ENCODE measurements at regions not wholly inside any gene's neighbourhood (a gene's known extent, or its start where the extent isn't known, plus 50 kb on each side); places are given as distances from the start of the nearest gene placed in this dataset.

GRCh38 chr4:116244771-116245170 is 840.6 kb downstream of the TRAM1L1 start:
- TF ChIP-seq CTCF (conservative IDR thresholded peaks at IDR 0.05; ENCODE audit: low read length), result no peak
- TF ChIP-seq EZH2phosphoT487 (IDR thresholded peaks at IDR 0.05; ENCODE audit: borderline replicate concordance), result no peak
